SK-N-SH (cell line): ENCODE measurements at regions not wholly inside any gene's neighbourhood (a gene's known extent, or its start where the extent isn't known, plus 50 kb on each side); places are given as distances from the start of the nearest gene placed in this dataset.

Source experiments
- CTCF ChIA-PET: fragments of 300-600, 350-600 bp; formaldehyde crosslinking; extraction: SDS; loops from one replicate; lab custom pipeline; 2021; lab: Yijun Ruan, JAX
- POLR2A ChIA-PET: fragments of 350-600 bp; sonication (Branson Sonifier 250); formaldehyde crosslinking; extraction: SDS; loops from one replicate; lab custom pipeline; 2020; ENCODE audit warnings: antibody characterized with exemption, inconsistent platforms; lab: Yijun Ruan, JAX
- DNase-seq: peaks from one replicate; pipeline ENCODE4 v3.0.0; 2012
- H2AFZ ChIP-seq: fragments of 200-600 bp; sonication (generic); 2 replicates; pipeline ENCODE4 v1.8.1; 2016; ENCODE audit warnings: antibody characterized with exemption, mild to moderate bottlenecking, low read depth
- H3F3A ChIP-seq: fragments of 200-600 bp; sonication (generic); replicated peaks from 2 replicates; pipeline ENCODE3; 2016; ENCODE audit warnings: antibody characterized with exemption, mild to moderate bottlenecking; ENCODE audit not compliant: insufficient read depth
- H3K27ac ChIP-seq, 2 experiments: fragments of 200-500 bp in 1 of 2; fragments of 200-600 bp in 1 of 2; sonication (Bioruptor generic) in 1 of 2; sonication (generic), shearing (Covaris generic) in 1 of 2; 2 replicates each; pipeline versions ENCODE4 v1.5.1 to v1.6.1; 2014 to 2016; ENCODE audit warnings: low read depth in 2 of 2, inconsistent platforms in 1 of 2, low read length in 1 of 2, mild to moderate bottlenecking in 1 of 2, mixed read lengths in 1 of 2
- H3K27me3 ChIP-seq: fragments of 200-600 bp; sonication (generic), shearing (Covaris generic); 2 replicates; pipeline ENCODE4 v1.6.1; 2016; ENCODE audit warnings: mixed run types; ENCODE audit not compliant: insufficient read depth
- H3K36me3 ChIP-seq, 2 experiments: fragments of 200-500 bp in 1 of 2; fragments of 200-600 bp in 1 of 2; sonication (Bioruptor generic) in 1 of 2; sonication (generic) in 1 of 2; replicated peaks in 1 of 2; 2 replicates each; pipeline versions ENCODE3 to v1.5.1; 2014 to 2016; ENCODE audit warnings: low read length in 1 of 2, mild to moderate bottlenecking in 1 of 2; ENCODE audit not compliant: insufficient read depth in 2 of 2, control insufficient read depth in 1 of 2
- H3K4me1 ChIP-seq, 2 experiments: fragments of 200-500 bp in 1 of 2; fragments of 200-600 bp in 1 of 2; sonication (Bioruptor generic) in 1 of 2; sonication (generic), shearing (Covaris generic) in 1 of 2; 2 replicates each; pipeline versions ENCODE4 v1.5.1 to v1.6.1; 2014 to 2016; ENCODE audit warnings: low read depth in 1 of 2, low read length in 1 of 2, mixed run types in 1 of 2; ENCODE audit not compliant: insufficient read depth in 2 of 2, control insufficient read depth in 1 of 2
- H3K4me2 ChIP-seq: fragments of 200-600 bp; sonication (generic), shearing (Covaris generic); 2 replicates; pipeline ENCODE4 v1.6.1; 2017; ENCODE audit warnings: mixed run types
- H3K4me3 ChIP-seq, 2 experiments: fragments of 200-500 bp in 1 of 2; fragments of 200-600 bp in 1 of 2; sonication (Bioruptor generic) in 1 of 2; sonication (generic), shearing (Covaris generic) in 1 of 2; 2 replicates each; pipeline versions ENCODE4 v1.5.1 to v1.8.1; 2014 to 2016; ENCODE audit warnings: low read depth in 2 of 2, inconsistent platforms in 1 of 2, low read length in 1 of 2, mild to moderate bottlenecking in 1 of 2, mixed read lengths in 1 of 2, moderate library complexity in 1 of 2
- H3K79me2 ChIP-seq: fragments of 200-600 bp; sonication (generic); 2 replicates; pipeline ENCODE4 v1.8.1; 2017; ENCODE audit warnings: mild to moderate bottlenecking; ENCODE audit not compliant: insufficient read depth
- H3K9ac ChIP-seq: fragments of 200-600 bp; sonication (generic); 2 replicates; pipeline ENCODE4 v1.6.1; 2017; ENCODE audit warnings: mixed run types
- H3K9me2 ChIP-seq: fragments of 200-600 bp; sonication (generic); 2 replicates; pipeline ENCODE4 v1.6.1; 2017; ENCODE audit warnings: mixed run types
- H3K9me3 ChIP-seq: fragments of 200-600 bp; sonication (generic); 2 replicates; pipeline ENCODE4 v1.6.1; 2017; ENCODE audit warnings: mixed run types, mild to moderate bottlenecking, moderate library complexity
- H4K20me1 ChIP-seq: fragments of 200-600 bp; sonication (generic); 2 replicates; pipeline ENCODE4 v1.6.1; 2017; ENCODE audit warnings: mild to moderate bottlenecking, mixed run types; ENCODE audit not compliant: insufficient read depth
- CTCF ChIP-seq: fragments of 200-600 bp; sonication (generic); IDR thresholded peaks from 2 replicates; pipeline ENCODE4 v1.6.1; 2017; ENCODE audit warnings: antibody characterized with exemption, mild to moderate bottlenecking, moderate library complexity
- ELF1 ChIP-seq: IDR thresholded peaks from 2 replicates; pipeline ENCODE4 v1.4.0; 2012
- EZH2phosphoT487 ChIP-seq: fragments of 200-600 bp; sonication (generic); IDR thresholded peaks from 2 replicates; pipeline ENCODE4 v1.6.1; 2017; ENCODE audit warnings: low read depth, mixed run types, mild to moderate bottlenecking, antibody characterized with exemption, moderate library complexity, borderline replicate concordance
- FOSL2 ChIP-seq: IDR thresholded peaks from 2 replicates; pipeline ENCODE4 v1.4.0; 2012; ENCODE audit warnings: low read depth, mild to moderate bottlenecking, moderate library complexity, borderline replicate concordance
- JUND ChIP-seq: IDR thresholded peaks from 2 replicates; pipeline ENCODE4 v1.4.0; 2012
- NFIC ChIP-seq: IDR thresholded peaks from 2 replicates; pipeline ENCODE4 v1.4.0; 2012; ENCODE audit warnings: borderline replicate concordance
- PBX3 ChIP-seq: IDR thresholded peaks from 2 replicates; pipeline ENCODE4; 2012
- POLR2AphosphoS5 ChIP-seq: IDR thresholded peaks from 2 replicates; pipeline ENCODE4 v1.6.1; 2012; ENCODE audit warnings: low read depth, low read length
- RAD21 ChIP-seq: IDR thresholded peaks from 2 replicates; pipeline ENCODE4 v1.6.1; 2012; ENCODE audit warnings: mild to moderate bottlenecking, low read length
- RXRA ChIP-seq: IDR thresholded peaks from 2 replicates; pipeline ENCODE4 v1.4.0; 2012; ENCODE audit warnings: low read depth, mild to moderate bottlenecking, borderline replicate concordance
- USF1 ChIP-seq: IDR thresholded peaks from 2 replicates; pipeline ENCODE4 v1.4.0; 2012; ENCODE audit warnings: low read depth, borderline replicate concordance
- WGBS: methylation state at CpG from one replicate; pipeline ENCODE4 v1.1.6; 2017; ENCODE audit warnings: low lambda C conversion rate; 5-methylcytosine and 5-hydroxymethylcytosine counted together

GRCh38 chr11:80469871-80470270, 1029.0 kb upstream of the TENM4 start:
- Histone ChIP-seq H2AFZ (no peak overlapping the region), H3K4me3 (no peak overlapping the region), H4K20me1 (no peaks in the 10 kb centered on the region), H3K27ac (no peak overlapping the region), H3K4me2 (no peak overlapping the region), H3K9me3 (no peaks in the 10 kb centered on the region), H3K9ac (no peak overlapping the region), H3K79me2 (no peaks in the 10 kb centered on the region), H3K36me3 (no peaks in the 10 kb centered on the region), H3F3A (no peaks in the 10 kb centered on the region), H3K27me3 (no peaks in the 10 kb centered on the region), H3K9me2 (no peaks in the 10 kb centered on the region), H3K4me1 (no peaks in the 10 kb centered on the region)
- POLR2A ChIA-PET = no interaction called here
- CTCF ChIA-PET = interaction anchor here (1.4 kb wide), 1 partner anchor 16 kb away, joined by 3 read pairs; no protein-coding TSS in a partner anchor
- DNase-seq = no peak
- no peak for TF ChIP-seq PBX3
- 6% methylated on average over 2 of the region's 2 CpGs for WGBS

GRCh38 chr11:80466570-80466969, 1025.7 kb upstream of the TENM4 start:
- Histone ChIP-seq H3F3A (no peaks in the 10 kb centered on the region), H3K27me3 (no peaks in the 10 kb centered on the region), H3K4me1 (no peaks in the 10 kb centered on the region), H3K4me3 (no peak overlapping the region), H3K9ac (no peak overlapping the region), H3K9me3 (no peaks in the 10 kb centered on the region), H2AFZ (no peak overlapping the region), H3K27ac (no peak overlapping the region), H4K20me1 (no peaks in the 10 kb centered on the region), H3K79me2 (no peaks in the 10 kb centered on the region), H3K4me2 (no peak overlapping the region), H3K36me3 (no peaks in the 10 kb centered on the region), H3K9me2 (no peaks in the 10 kb centered on the region)
- TF ChIP-seq CTCF (no peak), POLR2AphosphoS5 (no peak), NFIC (no peak)
- 50% methylated on average over 1 of the region's 1 CpG for whole genome bisulfite sequencing
- DNase-seq = no peak
- ChIA-PET POLR2A (no interaction called here), CTCF (no interaction called here)

- no peaks in the 10 kb centered on the region for H4K20me1 ChIP-seq
- H3K9ac ChIP-seq = no peak overlapping the region
- H3F3A ChIP-seq = no peaks in the 10 kb centered on the region
- ChIA-PET CTCF (no interaction called here), POLR2A (no interaction called here)
- H3K27ac ChIP-seq = no peak overlapping the region
- no peak overlapping the region for H2AFZ ChIP-seq
- H3K79me2 ChIP-seq = no peaks in the 10 kb centered on the region
- H3K27me3 ChIP-seq = no peaks in the 10 kb centered on the region
- H3K36me3 ChIP-seq = no peaks in the 10 kb centered on the region
- no peak for TF ChIP-seq FOSL2
- TF ChIP-seq USF1 = no peak
- no peak for TF ChIP-seq EZH2phosphoT487
- TF ChIP-seq RAD21 = no peak
- TF ChIP-seq POLR2AphosphoS5 = no peak
- TF ChIP-seq ELF1 = no peak
- TF ChIP-seq RXRA = no peak
- no peak for TF ChIP-seq JUND
- no peak overlapping the region for H3K4me3 ChIP-seq
- H3K9me2 ChIP-seq = no peaks in the 10 kb centered on the region
- H3K4me2 ChIP-seq = no peak overlapping the region
- no peak for DNase-seq
- WGBS = 19% methylated on average over 2 of the region's 3 CpGs
- no peaks in the 10 kb centered on the region for H3K9me3 ChIP-seq
- H3K4me1 ChIP-seq = no peaks in the 10 kb centered on the region; a peak in 1 of 4 replicates
These were observed 1021.4 kb upstream of the TENM4 start for GRCh38 chr11:80462211-80462610.
